Breast epithelium (tissue), 4 donors: ENCODE measurements at regions not wholly inside any gene's neighbourhood (a gene's known extent, or its start where the extent isn't known, plus 50 kb on each side); places are given as distances from the start of the nearest gene placed in this dataset.
"Not testable (repeated sequence)": the region's sequence is repeated elsewhere in the genome, so short reads cannot be mapped to it uniquely, and the experiment has no call there.

Experiments
- DNase-seq, 2 donors: peaks; one replicate each; pipeline ENCODE4 v3.0.0-alpha.2; 2019; ENCODE audit warnings: low spot score in 2 of 2
- H3K27ac ChIP-seq, 2 donors: fragments of 200-600 bp; sonication (generic) in 1 of 2; one replicate each; pipeline ENCODE4 v1.5.1; 2016 to 2019; ENCODE audit warnings: mild to moderate bottlenecking in 1 of 2
- H3K27me3 ChIP-seq, 2 donors: fragments of 200-600 bp; sonication (generic) in 1 of 2; one replicate each; pipeline versions ENCODE4 v1.5.1 to v1.6.0; 2017 to 2019; ENCODE audit warnings: control low read depth in 1 of 2, mild to moderate bottlenecking in 1 of 2
- H3K36me3 ChIP-seq: fragments of 200-600 bp; one replicate; pipeline ENCODE4 v1.5.1; 2019
- H3K4me1 ChIP-seq, 2 donors: fragments of 200-600 bp; sonication (generic); one replicate each; pipeline ENCODE4 v1.5.1; 2016 to 2019; ENCODE audit warnings: control low read depth in 1 of 2
- H3K4me3 ChIP-seq, 3 donors: fragments of 200-600 bp; sonication (generic); 1 replicate in 2 of 3; 2 replicates in 1 of 3; pipeline ENCODE4 v1.5.1; 2016 to 2019; ENCODE audit warnings: mild to moderate bottlenecking in 3 of 3, moderate library complexity in 2 of 3
- H3K9me3 ChIP-seq, 2 donors: fragments of 200-600 bp; sonication (generic) in 1 of 2; one replicate each; pipeline ENCODE4 v1.5.1; 2016 to 2019; ENCODE audit warnings: control low read depth in 1 of 2
- POLR2A ChIP-seq: fragments of 450-650 bp; IDR thresholded peaks from one replicate; pipeline ENCODE4 v1.6.1; 2016; ENCODE audit warnings: antibody characterized with exemption, mild to moderate bottlenecking, moderate library complexity
- POLR2AphosphoS5 ChIP-seq, 3 donors: sonication (generic); formaldehyde crosslinking; IDR thresholded peaks; one replicate each; pipeline ENCODE4 v1.6.1; 2017; ENCODE audit warnings: antibody characterized with exemption in 3 of 3
- intact Hi-C: fragments of 100-400 bp; cut with DNase I; formaldehyde crosslinking; loops from one replicate; pipeline ENCODE4 v1.15.1; 2023; ENCODE audit warnings: low total_unique reads
- TF ChIP-seq, protein P1 (sequence below), 3 donors: fragments of 450-650 bp; IDR thresholded peaks; one replicate each; pipeline ENCODE4 v1.5.1; 2016 to 2017; ENCODE audit warnings: antibody characterized with exemption in 3 of 3, mild to moderate bottlenecking in 3 of 3, moderate library complexity in 3 of 3

DNA sequence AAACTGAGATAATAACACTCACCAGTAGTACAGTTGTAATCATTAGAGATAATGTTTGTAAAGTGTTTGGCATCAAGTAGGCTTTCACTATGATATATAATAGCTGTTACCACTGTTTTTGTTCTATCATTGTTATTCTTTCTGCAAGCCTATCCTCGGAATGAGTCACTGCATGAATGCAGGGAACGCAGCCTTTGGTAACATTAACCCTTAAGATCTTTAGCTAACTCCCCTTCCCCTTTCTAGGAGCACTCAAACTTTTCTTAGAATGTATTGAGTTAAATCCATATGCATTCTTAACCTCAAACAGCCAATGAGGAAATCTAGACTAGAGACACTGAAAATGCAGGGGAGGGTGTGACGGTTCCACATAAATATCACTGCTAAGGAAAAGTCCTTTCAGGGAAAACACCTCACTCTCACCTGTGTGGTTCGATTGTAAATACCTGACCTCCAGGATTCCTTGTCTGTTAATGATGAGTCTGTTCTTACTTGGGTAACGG is 467.3 kb downstream of the SETD4 start:
- Histone ChIP-seq H3K4me1 (no peaks in the 10 kb centered on the region), H3K9me3 (no peaks in the 10 kb centered on the region), H3K27me3 (no peaks in the 10 kb centered on the region), H3K27ac (no peak overlapping the region), H3K36me3 (no peaks in the 10 kb centered on the region), H3K4me3 (no peak overlapping the region)
- DNase-seq = no peak
- TF ChIP-seq, protein P1, sequence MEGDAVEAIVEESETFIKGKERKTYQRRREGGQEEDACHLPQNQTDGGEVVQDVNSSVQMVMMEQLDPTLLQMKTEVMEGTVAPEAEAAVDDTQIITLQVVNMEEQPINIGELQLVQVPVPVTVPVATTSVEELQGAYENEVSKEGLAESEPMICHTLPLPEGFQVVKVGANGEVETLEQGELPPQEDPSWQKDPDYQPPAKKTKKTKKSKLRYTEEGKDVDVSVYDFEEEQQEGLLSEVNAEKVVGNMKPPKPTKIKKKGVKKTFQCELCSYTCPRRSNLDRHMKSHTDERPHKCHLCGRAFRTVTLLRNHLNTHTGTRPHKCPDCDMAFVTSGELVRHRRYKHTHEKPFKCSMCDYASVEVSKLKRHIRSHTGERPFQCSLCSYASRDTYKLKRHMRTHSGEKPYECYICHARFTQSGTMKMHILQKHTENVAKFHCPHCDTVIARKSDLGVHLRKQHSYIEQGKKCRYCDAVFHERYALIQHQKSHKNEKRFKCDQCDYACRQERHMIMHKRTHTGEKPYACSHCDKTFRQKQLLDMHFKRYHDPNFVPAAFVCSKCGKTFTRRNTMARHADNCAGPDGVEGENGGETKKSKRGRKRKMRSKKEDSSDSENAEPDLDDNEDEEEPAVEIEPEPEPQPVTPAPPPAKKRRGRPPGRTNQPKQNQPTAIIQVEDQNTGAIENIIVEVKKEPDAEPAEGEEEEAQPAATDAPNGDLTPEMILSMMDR (IDR thresholded peaks at IDR 0.05) = no peak
- TF ChIP-seq POLR2AphosphoS5 (IDR thresholded peaks at IDR 0.05) = no peak
- no peak for TF ChIP-seq POLR2A
- intact Hi-C loops = no loop called here

DNA sequence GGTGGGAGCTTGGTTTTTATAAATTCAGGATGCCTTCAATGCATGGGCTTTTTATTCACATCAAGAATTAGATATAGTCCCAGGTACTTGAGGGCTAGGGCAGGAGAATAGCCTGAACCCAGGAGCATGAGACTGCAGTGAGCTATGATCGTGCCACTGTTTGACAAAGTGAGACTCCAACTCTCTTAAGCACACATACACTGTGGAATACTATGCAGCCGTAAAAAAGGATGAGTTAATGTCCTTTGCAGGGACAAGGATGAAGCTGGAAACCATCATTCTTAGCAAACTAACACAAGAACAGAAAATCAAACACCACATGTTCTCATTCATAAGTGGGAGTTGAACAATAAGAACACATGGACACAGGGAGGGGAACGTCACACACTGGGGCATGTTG is 470.0 kb downstream of the SETD4 start:
- H3K9me3 ChIP-seq, H3K36me3 ChIP-seq, H3K4me3 ChIP-seq, intact Hi-C loops, H3K27ac ChIP-seq, H3K27me3 ChIP-seq, DNase-seq, H3K4me1 ChIP-seq: not testable (repeated sequence)

DNA sequence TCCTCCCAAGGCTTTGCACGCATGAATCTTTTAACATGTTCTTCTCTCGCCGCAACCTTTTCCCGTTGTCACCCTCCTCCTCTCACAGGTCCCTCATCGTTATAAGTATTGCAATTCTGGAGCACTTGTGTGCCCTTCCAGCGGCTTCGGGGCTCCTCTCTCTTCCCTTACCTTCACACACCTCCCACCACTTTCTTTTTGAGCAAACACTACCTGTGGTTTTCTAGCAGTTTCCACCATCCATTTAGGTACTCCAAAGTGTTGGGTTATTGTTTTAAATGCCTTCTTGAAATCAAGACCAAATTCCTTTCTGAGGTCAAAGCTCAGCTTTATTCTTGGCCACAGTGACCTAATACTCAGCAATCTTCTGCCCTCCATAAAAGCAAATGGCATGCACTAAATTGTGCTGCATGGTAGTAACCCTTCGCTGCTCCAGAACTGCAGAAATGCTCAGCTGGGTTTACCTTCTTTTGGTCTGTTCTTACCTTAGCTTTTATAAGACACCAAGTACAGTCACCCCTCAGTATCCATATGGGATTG is 472.4 kb downstream of the SETD4 start:
- H3K27me3 ChIP-seq = no peaks in the 10 kb centered on the region
- no peak for DNase-seq
- no peaks in the 10 kb centered on the region for H3K4me1 ChIP-seq
- no peak overlapping the region for H3K4me3 ChIP-seq
- H3K27ac ChIP-seq = no peak overlapping the region
- no peaks in the 10 kb centered on the region for H3K9me3 ChIP-seq
- H3K36me3 ChIP-seq = no peaks in the 10 kb centered on the region
- TF ChIP-seq, protein P1 (IDR thresholded peaks at IDR 0.05) = no peak
- TF ChIP-seq POLR2A (no peak), POLR2AphosphoS5 (IDR thresholded peaks at IDR 0.05) (no peak)
- intact Hi-C loops = no loop called here

DNA sequence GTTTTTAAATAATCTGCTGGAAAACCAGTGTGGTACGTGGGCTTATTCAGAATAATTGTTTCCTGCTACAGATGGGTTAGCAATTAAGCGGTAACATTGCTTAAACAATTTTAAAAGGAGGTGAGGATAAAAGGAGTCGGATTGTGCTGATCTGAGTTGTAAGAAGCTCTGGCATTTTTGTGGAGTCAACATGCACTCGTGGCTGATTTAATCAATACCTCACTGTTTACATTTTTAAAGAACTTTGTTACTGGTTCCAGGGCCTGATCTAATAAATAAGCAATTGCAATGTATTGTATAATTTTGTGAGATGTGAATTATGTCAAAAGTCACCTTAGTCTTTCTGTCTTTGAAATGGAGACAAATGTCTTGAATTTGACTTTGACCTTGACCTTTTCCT is 474.0 kb downstream of the SETD4 start:
- Histone ChIP-seq H3K4me3 (no peak overlapping the region), H3K9me3 (no peaks in the 10 kb centered on the region), H3K4me1 (no peaks in the 10 kb centered on the region), H3K27ac (no peak overlapping the region), H3K36me3 (no peaks in the 10 kb centered on the region), H3K27me3 (no peaks in the 10 kb centered on the region)
- intact Hi-C loops = no loop called here
- TF ChIP-seq, protein P1 (IDR thresholded peaks at IDR 0.05) = no peak
- no peak for TF ChIP-seq POLR2AphosphoS5 (IDR thresholded peaks at IDR 0.05)
- TF ChIP-seq POLR2A = no peak
- DNase-seq = no peak

DNA sequence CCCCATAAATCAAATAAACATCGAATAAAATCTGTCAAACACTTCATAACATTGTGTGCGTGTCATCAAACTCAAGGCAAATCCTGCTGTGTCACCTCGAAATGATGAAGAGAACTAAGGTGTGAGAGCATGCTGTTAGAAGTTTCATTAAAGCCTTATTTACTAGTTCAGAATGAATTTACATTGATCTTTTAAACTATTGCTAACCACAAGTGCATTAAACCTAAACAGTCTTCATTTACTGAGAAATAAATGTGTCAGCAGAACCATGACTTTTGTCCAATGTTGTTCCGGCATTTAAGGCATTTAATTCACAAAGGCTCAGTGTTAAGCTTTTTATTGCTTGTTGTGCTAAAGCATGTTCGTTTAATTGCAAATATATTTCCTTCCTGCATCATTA is 474.4 kb downstream of the SETD4 start:
- Histone ChIP-seq H3K27me3 (no peaks in the 10 kb centered on the region), H3K4me3 (no peak overlapping the region), H3K36me3 (no peaks in the 10 kb centered on the region), H3K27ac (no peak overlapping the region), H3K9me3 (no peaks in the 10 kb centered on the region), H3K4me1 (no peaks in the 10 kb centered on the region)
- TF ChIP-seq POLR2AphosphoS5 (IDR thresholded peaks at IDR 0.05) = no peak
- TF ChIP-seq POLR2A = no peak
- TF ChIP-seq, protein P1 (IDR thresholded peaks at IDR 0.05) = no peak
- intact Hi-C loops = no loop called here
- DNase-seq = no peak

DNA sequence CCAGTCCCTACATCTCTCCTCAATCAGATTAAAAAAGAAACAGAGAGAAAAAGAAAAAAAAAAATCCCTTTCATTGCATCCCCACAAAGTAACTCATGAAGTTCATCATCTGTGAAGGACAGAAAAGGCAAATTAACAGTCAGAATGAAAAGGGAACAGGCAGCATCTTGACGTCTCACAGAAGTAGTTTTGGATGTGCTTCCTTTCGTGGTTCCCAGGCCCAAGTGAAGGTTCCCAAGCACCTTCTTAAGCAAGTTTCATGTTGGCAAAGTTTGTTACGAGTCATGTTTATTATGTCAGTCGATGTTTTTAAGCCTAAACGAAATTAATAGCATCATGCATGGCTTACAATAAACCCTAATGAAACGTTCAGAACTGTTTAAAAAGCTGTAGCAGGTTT is 475.2 kb downstream of the SETD4 start:
- Histone ChIP-seq H3K27me3 (no peaks in the 10 kb centered on the region), H3K4me1 (no peaks in the 10 kb centered on the region), H3K9me3 (no peaks in the 10 kb centered on the region), H3K36me3 (no peaks in the 10 kb centered on the region), H3K4me3 (no peak overlapping the region), H3K27ac (no peak overlapping the region)
- no peak for DNase-seq
- TF ChIP-seq POLR2A (no peak), POLR2AphosphoS5 (IDR thresholded peaks at IDR 0.05) (no peak)
- TF ChIP-seq, protein P1 (IDR thresholded peaks at IDR 0.05) = no peak
- intact Hi-C loops = no loop called here
